ENCODE measurements at regions not wholly inside any gene's neighbourhood (a gene's known extent, or its start where the extent isn't known, plus 50 kb on each side); places are given as distances from the start of the nearest gene placed in this dataset.
A peak's percentile ranks its signal among the peaks of the same experiment; 100 is the strongest.
"Not testable (repeated sequence)": the region's sequence is repeated elsewhere in the genome, so short reads cannot be mapped to it uniquely, and the experiment has no call there.

- H3K27ac ChIP-seq = no peak overlapping the region; a peak in 2 of 22 replicates
- peaks cover 0 to 2% (median 0%) of the 10 kb centered on the region in 11 experiments; a peak in 1 of 22 replicates for H4K20me1 ChIP-seq
- no peak overlapping the region for H3K9ac ChIP-seq
- no peak overlapping the region for H3K4me3 ChIP-seq
- H3K9me3 ChIP-seq (replicated peaks in 1 of 11) = peaks cover 0 to 5% (median 0%) of the 10 kb centered on the region in 11 experiments; a peak in 3 of 22 replicates
- no peak for TF ChIP-seq Cebpa-rat (IDR thresholded peaks at IDR 0.05)
- no peaks in the 10 kb centered on the region for H3K36me3 ChIP-seq
- H3K4me1 ChIP-seq = no peaks in the 10 kb centered on the region
- peaks cover 41 to 97% (median 82%) of the 10 kb centered on the region in 11 experiments for H3K27me3 ChIP-seq
- no peak overlapping the region for H3K4me2 ChIP-seq
Observed at GRCh38 chrX:114071412-114071811, 512.5 kb upstream of the HTR2C start.

GRCh38 chrX:114065577-114066223, 518.2 kb upstream of the HTR2C start:
- TF ChIP-seq Cebpa-rat (IDR thresholded peaks at IDR 0.05) = no peak
- Histone ChIP-seq H3K9me3 (replicated peaks in 1 of 11) (peaks cover 0 to 11% (median 9%) of the 10 kb centered on the region in 11 experiments; a peak in 11 of 22 replicates), H3K4me3 (no peak overlapping the region), H4K20me1 (peaks cover 0 to 2% (median 0%) of the 10 kb centered on the region in 11 experiments; a peak in 1 of 22 replicates), H3K36me3 (no peaks in the 10 kb centered on the region), H3K27ac (no peak overlapping the region), H3K9ac (no peak overlapping the region), H3K4me2 (0 out of 22 replicates have a peak overlapping the region, but pooled peaks of 1 of the 11 experiments have one; percentile 13), H3K27me3 (peaks cover 24 to 73% (median 55%) of the 10 kb centered on the region in 11 experiments; a peak in 19 of 22 replicates), H3K4me1 (no peaks in the 10 kb centered on the region)

GRCh38 chrX:114061226-114061625, 522.7 kb upstream of the HTR2C start:
- H3K4me3 ChIP-seq = no peak overlapping the region
- no peak overlapping the region for H3K27ac ChIP-seq
- H3K4me2 ChIP-seq = no peak overlapping the region
- no peak for TF ChIP-seq Cebpa-rat (IDR thresholded peaks at IDR 0.05)
- no peaks in the 10 kb centered on the region for H3K4me1 ChIP-seq
- no peak overlapping the region for H3K9ac ChIP-seq
- H3K27me3 ChIP-seq = peaks cover 23 to 75% (median 58%) of the 10 kb centered on the region in 11 experiments; a peak in 19 of 22 replicates
- no peaks in the 10 kb centered on the region for H4K20me1 ChIP-seq
- peaks cover 0 to 11% (median 9%) of the 10 kb centered on the region in 11 experiments; a peak in 11 of 22 replicates for H3K9me3 ChIP-seq (replicated peaks in 1 of 11)
- no peaks in the 10 kb centered on the region for H3K36me3 ChIP-seq

GRCh38 chrX:114058988-114059418, 524.9 kb upstream of the HTR2C start:
- Histone ChIP-seq H3K4me1 (no peaks in the 10 kb centered on the region), H3K4me3 (no peak overlapping the region), H3K36me3 (no peaks in the 10 kb centered on the region), H4K20me1 (no peaks in the 10 kb centered on the region), H3K9me3 (replicated peaks in 1 of 11) (peaks cover 0 to 4% (median 1%) of the 10 kb centered on the region in 11 experiments; a peak in 10 of 22 replicates), H3K4me2 (no peak overlapping the region), H3K27me3 (peaks cover 27 to 82% (median 70%) of the 10 kb centered on the region in 11 experiments; a peak in 21 of 22 replicates), H3K9ac (no peak overlapping the region), H3K27ac (no peak overlapping the region)
- no peak for TF ChIP-seq Cebpa-rat (IDR thresholded peaks at IDR 0.05)

GRCh38 chrX:114057422-114057821, 526.5 kb upstream of the HTR2C start:
- H3K9ac ChIP-seq; H4K20me1 ChIP-seq; H3K27ac ChIP-seq; H3K9me3 ChIP-seq (replicated peaks in 1 of 11); H3K4me2 ChIP-seq; H3K4me3 ChIP-seq; H3K36me3 ChIP-seq; H3K4me1 ChIP-seq: not testable (repeated sequence)
- peaks cover 42 to 98% (median 85%) of the 10 kb centered on the region in 11 experiments for H3K27me3 ChIP-seq

- Histone ChIP-seq H3K4me2 (no peak overlapping the region), H3K27ac (no peak overlapping the region), H4K20me1 (no peaks in the 10 kb centered on the region; a peak in 3 of 22 replicates), H3K9me3 (replicated peaks in 1 of 11) (no peaks in the 10 kb centered on the region), H3K36me3 (no peaks in the 10 kb centered on the region), H3K4me3 (no peak overlapping the region), H3K27me3 (peaks cover 49 to 80% (median 71%) of the 10 kb centered on the region in 11 experiments), H3K4me1 (no peaks in the 10 kb centered on the region), H3K9ac (no peak overlapping the region)
- TF ChIP-seq Cebpa-rat (IDR thresholded peaks at IDR 0.05) = no peak
Observed at GRCh38 chrX:114051667-114052315, 532.1 kb upstream of the HTR2C start.

GRCh38 chrX:114050075-114050796, 533.6 kb upstream of the HTR2C start:
- TF ChIP-seq Cebpa-rat (IDR thresholded peaks at IDR 0.05) = no peak
- Histone ChIP-seq H3K9ac (no peak overlapping the region), H3K36me3 (no peaks in the 10 kb centered on the region), H3K9me3 (replicated peaks in 1 of 11) (no peaks in the 10 kb centered on the region), H4K20me1 (no peaks in the 10 kb centered on the region; a peak in 3 of 22 replicates), H3K4me3 (no peak overlapping the region), H3K27ac (no peak overlapping the region), H3K4me1 (no peaks in the 10 kb centered on the region), H3K27me3 (peaks cover 43 to 78% (median 64%) of the 10 kb centered on the region in 11 experiments), H3K4me2 (no peak overlapping the region)

GRCh38 chrX:114049063-114049462, 534.8 kb upstream of the HTR2C start:
- H3K4me2 ChIP-seq = no peak overlapping the region
- no peaks in the 10 kb centered on the region for H3K4me1 ChIP-seq
- H3K36me3 ChIP-seq = no peaks in the 10 kb centered on the region
- H3K9me3 ChIP-seq (replicated peaks in 1 of 11) = no peaks in the 10 kb centered on the region
- peaks cover 41 to 79% (median 61%) of the 10 kb centered on the region in 11 experiments for H3K27me3 ChIP-seq
- no peaks in the 10 kb centered on the region; a peak in 3 of 22 replicates for H4K20me1 ChIP-seq
- no peak overlapping the region for H3K27ac ChIP-seq
- TF ChIP-seq Cebpa-rat (IDR thresholded peaks at IDR 0.05) = no peak
- no peak overlapping the region for H3K9ac ChIP-seq
- H3K4me3 ChIP-seq = no peak overlapping the region

GRCh38 chrX:114047558-114047957, 536.3 kb upstream of the HTR2C start:
- H3K4me3 ChIP-seq = no peak overlapping the region
- H3K9me3 ChIP-seq (replicated peaks in 1 of 11) = no peaks in the 10 kb centered on the region
- no peaks in the 10 kb centered on the region for H3K4me1 ChIP-seq
- no peaks in the 10 kb centered on the region; a peak in 3 of 22 replicates for H4K20me1 ChIP-seq
- peaks cover 28 to 70% (median 55%) of the 10 kb centered on the region in 11 experiments for H3K27me3 ChIP-seq
- no peak overlapping the region for H3K27ac ChIP-seq
- H3K4me2 ChIP-seq = no peak overlapping the region
- TF ChIP-seq Cebpa-rat (IDR thresholded peaks at IDR 0.05) = no peak
- H3K9ac ChIP-seq = no peak overlapping the region
- no peaks in the 10 kb centered on the region for H3K36me3 ChIP-seq

Data from BLaER1 treated with 17β-estradiol and CSF1 and Interleukin-3, amounts not matched to agents 10 nM and 100 nM (cell line).